Choroid plexus epithelial cell (primary cell): ENCODE measurements at regions not wholly inside any gene's neighbourhood (a gene's known extent, or its start where the extent isn't known, plus 50 kb on each side); places are given as distances from the start of the nearest gene placed in this dataset.

Experiments
- DNase-seq: peaks from one replicate; pipeline ENCODE4 v3.0.0-alpha.2; 2010; ENCODE audit warnings: low read depth
- H3K4me3 ChIP-seq: 2 replicates; pipeline ENCODE4 v1.5.1; 2011; ENCODE audit warnings: low read depth, mild to moderate bottlenecking, control low read depth, low read length, moderate library complexity
- CTCF ChIP-seq: conservative IDR thresholded peaks from 2 replicates; pipeline ENCODE4 v1.5.1; 2011; ENCODE audit warnings: low read depth, mild to moderate bottlenecking, control low read depth, inconsistent platforms, low read length, moderate library complexity

DNA sequence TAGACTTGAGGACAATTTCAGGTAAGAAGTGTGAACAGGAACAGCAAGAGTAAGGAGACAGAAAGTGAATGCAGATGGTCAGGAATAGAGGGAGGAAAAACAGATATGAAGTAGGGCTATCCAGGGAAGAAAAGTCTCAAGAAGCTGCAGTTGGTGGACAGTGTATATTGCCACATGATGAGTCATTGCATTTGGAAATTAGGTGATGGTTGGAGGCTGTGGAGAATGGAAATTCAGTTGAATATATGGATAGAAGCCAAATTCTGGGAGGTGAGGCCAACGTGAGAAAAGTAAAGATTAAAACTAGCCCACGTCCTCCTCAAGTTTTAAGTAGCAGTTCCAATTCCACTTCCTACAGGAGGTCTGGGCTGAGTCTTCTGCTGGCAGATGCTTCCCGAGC, 158.4 kb downstream of the UBE2E3 start:
- no peak overlapping the region for H3K4me3 ChIP-seq
- no peak for TF ChIP-seq CTCF
- peak; percentile 78 for DNase-seq

- no peak overlapping the region for H3K4me3 ChIP-seq
- TF ChIP-seq CTCF, result no peak
- no peak for DNase-seq
Measured at GRCh38 chr2:181139831-181140230, 159.4 kb downstream of the UBE2E3 start.

- DNase-seq, result peak; percentile 64
- no peak overlapping the region for H3K4me3 ChIP-seq
- TF ChIP-seq CTCF, result no peak
Measured at GRCh38 chr2:181140414-181140813, 160.0 kb downstream of the UBE2E3 start.

GRCh38 chr2:181140928-181141327, 160.5 kb downstream of the UBE2E3 start:
- no peak overlapping the region for H3K4me3 ChIP-seq
- DNase-seq, result peak; percentile 35
- no peak for TF ChIP-seq CTCF

- no peak for TF ChIP-seq CTCF
- H3K4me3 ChIP-seq, result no peak overlapping the region
- DNase-seq, result no peak
Measured at GRCh38 chr2:181141676-181142075, 161.3 kb downstream of the UBE2E3 start.

GRCh38 chr2:181142514-181142913, 162.1 kb downstream of the UBE2E3 start:
- DNase-seq, result no peak
- H3K4me3 ChIP-seq, result no peak overlapping the region
- TF ChIP-seq CTCF, result no peak

GRCh38 chr2:181143790-181144300, 163.4 kb downstream of the UBE2E3 start:
- no peak overlapping the region for H3K4me3 ChIP-seq
- TF ChIP-seq CTCF, result no peak
- peak; percentile 78 for DNase-seq
